PC-3 (cell line): ENCODE measurements at regions not wholly inside any gene's neighbourhood (a gene's known extent, or its start where the extent isn't known, plus 50 kb on each side); places are given as distances from the start of the nearest gene placed in this dataset.

Experiments used
- ATAC-seq: fragments of 200-7000 bp; cut with Tn5 transposase; 2 replicates; pipeline ENCODE4 v1.9.1; 2020; ENCODE audit warnings: mild to moderate bottlenecking, moderate library complexity
- BruUV-seq: library from RNA; stranded (reverse); fragments of 400-500 nt; replicated peaks from 2 replicates; lab custom pipeline; 2021; lab: Mats Ljungman, UMichigan
- CTCF ChIA-PET: fragments of 300-600 bp; sonication (Branson Sonifier 250); formaldehyde crosslinking; loops from one replicate; lab custom pipeline; 2022; ENCODE audit warnings: antibody characterized with exemption; lab: Charles Lee
- POLR2A ChIA-PET: fragments of 300-600 bp; sonication (Branson Sonifier 250); formaldehyde crosslinking; loops from one replicate; lab custom pipeline; 2022; ENCODE audit warnings: antibody characterized with exemption; ENCODE audit not compliant: unreplicated experiment; lab: Charles Lee
- DNase-seq: peaks from one replicate; pipeline ENCODE4 v3.0.0-alpha.2; 2015
- H2AFZ ChIP-seq: fragments of 300-600 bp; sonication (generic); 2 replicates; pipeline ENCODE4 v1.6.0; 2016; ENCODE audit warnings: antibody characterized with exemption, low read length
- H3F3A ChIP-seq: fragments of 300-600 bp; sonication (generic); one replicate; pipeline ENCODE4 v1.6.0; 2017; ENCODE audit warnings: antibody characterized with exemption, low read length, control low read depth, mild to moderate bottlenecking; ENCODE audit not compliant: unreplicated experiment
- H3K27ac ChIP-seq: fragments of 300-600 bp; sonication (generic); 2 replicates; pipeline ENCODE4 v1.5.1; 2016; ENCODE audit warnings: mild to moderate bottlenecking, low read length
- H3K27me3 ChIP-seq: fragments of 300-600 bp; sonication (generic); 2 replicates; pipeline ENCODE4 v1.6.1; 2016; ENCODE audit warnings: low read length, mixed read lengths
- H3K36me3 ChIP-seq: fragments of 300-600 bp; sonication (generic); 2 replicates; pipeline ENCODE4 v1.6.1; 2016; ENCODE audit warnings: low read depth, mixed run types, low read length, mixed read lengths
- H3K4me1 ChIP-seq: fragments of 300-600 bp; sonication (generic); 2 replicates; pipeline ENCODE4 v1.5.1; 2016; ENCODE audit warnings: low read length; ENCODE audit not compliant: insufficient read depth
- H3K4me2 ChIP-seq: fragments of 300-600 bp; sonication (generic); 2 replicates; pipeline ENCODE4 v1.6.0; 2016; ENCODE audit warnings: low read length
- H3K4me3 ChIP-seq: fragments of 300-600 bp; sonication (generic); 2 replicates; pipeline ENCODE4 v1.5.1; 2016; ENCODE audit warnings: mild to moderate bottlenecking, low read length, mixed read lengths
- H3K79me2 ChIP-seq: fragments of 300-600 bp; sonication (generic); 2 replicates; pipeline ENCODE4 v1.6.1; 2017; ENCODE audit warnings: low read length, mixed read lengths
- H3K9ac ChIP-seq: fragments of 300-600 bp; sonication (generic); 2 replicates; pipeline ENCODE4 v1.6.0; 2016; ENCODE audit warnings: mild to moderate bottlenecking, low read length
- H3K9me2 ChIP-seq: fragments of 300-600 bp; sonication (generic); replicated peaks from 2 replicates; pipeline ENCODE4 v1.6.1; 2016; ENCODE audit warnings: mixed run types, low read length, mixed read lengths
- H3K9me3 ChIP-seq: fragments of 300-600 bp; sonication (generic); 2 replicates; pipeline ENCODE4 v1.6.1; 2016; ENCODE audit warnings: low read length, mixed read lengths
- H4K20me1 ChIP-seq: fragments of 300-600 bp; sonication (generic); 2 replicates; pipeline ENCODE4 v1.6.1; 2016; ENCODE audit warnings: low read length, mixed read lengths
- EZH2 ChIP-seq: fragments of 300-600 bp; sonication (generic); IDR thresholded peaks from one replicate; pipeline ENCODE4 v1.6.1; 2017; ENCODE audit warnings: antibody characterized with exemption, mild to moderate bottlenecking, low read length; ENCODE audit not compliant: unreplicated experiment
- EZH2phosphoT487 ChIP-seq: fragments of 300-600 bp; sonication (generic); IDR thresholded peaks from 2 replicates; pipeline ENCODE4 v1.6.1; 2018; ENCODE audit warnings: mild to moderate bottlenecking, antibody characterized with exemption, low read length, borderline replicate concordance
- intact Hi-C: fragments of 100-400 bp; cut with micrococcal nuclease; formaldehyde crosslinking; loops from 2 replicates; pipeline ENCODE4 v1.9.0; 2023
- TF ChIP-seq, protein P1 (sequence below): fragments of 300-600 bp; sonication (generic); conservative IDR thresholded peaks from 2 replicates; pipeline ENCODE4 v1.5.1; 2017; ENCODE audit warnings: antibody characterized with exemption, low read depth, mild to moderate bottlenecking, low read length

DNA sequence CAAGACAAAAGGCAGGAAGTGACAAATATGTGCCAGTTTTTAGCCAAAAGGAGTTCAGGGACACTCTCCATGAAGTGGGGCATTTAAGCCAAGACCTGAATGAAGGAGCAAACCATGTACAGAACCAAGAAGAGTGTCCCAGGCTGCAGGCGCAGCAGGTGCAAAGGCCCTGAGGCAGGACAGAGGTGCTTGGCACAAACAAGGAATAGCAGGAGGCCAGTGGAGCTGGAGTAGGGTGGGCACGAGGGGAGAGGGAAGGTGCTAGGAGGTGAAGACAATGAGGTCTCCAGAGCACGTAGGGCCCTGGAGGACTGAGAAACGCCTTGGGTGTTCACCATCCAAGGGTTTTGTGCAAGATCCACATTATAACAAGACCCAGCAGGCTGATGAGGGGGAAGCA lies 474.1 kb downstream of the MN1 start:
- no peaks in the 10 kb centered on the region for H3K9me3 ChIP-seq
- H3K4me1 ChIP-seq = no peaks in the 10 kb centered on the region
- no peak overlapping the region for H2AFZ ChIP-seq
- ChIA-PET CTCF (no interaction called here), POLR2A (no interaction called here)
- H3K27me3 ChIP-seq = peaks cover 24% of the 10 kb centered on the region
- H3K27ac ChIP-seq = no peak overlapping the region
- no TSS peak for BruUV-seq
- H4K20me1 ChIP-seq = no peaks in the 10 kb centered on the region
- no peaks in the 10 kb centered on the region for H3K36me3 ChIP-seq
- intact Hi-C loops = no loop called here
- TF ChIP-seq EZH2 = no peak
- no peak for TF ChIP-seq EZH2phosphoT487
- TF ChIP-seq, protein P1, sequence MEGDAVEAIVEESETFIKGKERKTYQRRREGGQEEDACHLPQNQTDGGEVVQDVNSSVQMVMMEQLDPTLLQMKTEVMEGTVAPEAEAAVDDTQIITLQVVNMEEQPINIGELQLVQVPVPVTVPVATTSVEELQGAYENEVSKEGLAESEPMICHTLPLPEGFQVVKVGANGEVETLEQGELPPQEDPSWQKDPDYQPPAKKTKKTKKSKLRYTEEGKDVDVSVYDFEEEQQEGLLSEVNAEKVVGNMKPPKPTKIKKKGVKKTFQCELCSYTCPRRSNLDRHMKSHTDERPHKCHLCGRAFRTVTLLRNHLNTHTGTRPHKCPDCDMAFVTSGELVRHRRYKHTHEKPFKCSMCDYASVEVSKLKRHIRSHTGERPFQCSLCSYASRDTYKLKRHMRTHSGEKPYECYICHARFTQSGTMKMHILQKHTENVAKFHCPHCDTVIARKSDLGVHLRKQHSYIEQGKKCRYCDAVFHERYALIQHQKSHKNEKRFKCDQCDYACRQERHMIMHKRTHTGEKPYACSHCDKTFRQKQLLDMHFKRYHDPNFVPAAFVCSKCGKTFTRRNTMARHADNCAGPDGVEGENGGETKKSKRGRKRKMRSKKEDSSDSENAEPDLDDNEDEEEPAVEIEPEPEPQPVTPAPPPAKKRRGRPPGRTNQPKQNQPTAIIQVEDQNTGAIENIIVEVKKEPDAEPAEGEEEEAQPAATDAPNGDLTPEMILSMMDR = no peak
- ATAC-seq (no peak), DNase-seq (no peak)
- no peaks in the 10 kb centered on the region for H3K79me2 ChIP-seq
- H3K9me2 ChIP-seq = no peaks in the 10 kb centered on the region
- H3F3A ChIP-seq = no peaks in the 10 kb centered on the region
- H3K4me2 ChIP-seq = no peak overlapping the region
- no peak overlapping the region for H3K9ac ChIP-seq
- H3K4me3 ChIP-seq = no peak overlapping the region

DNA sequence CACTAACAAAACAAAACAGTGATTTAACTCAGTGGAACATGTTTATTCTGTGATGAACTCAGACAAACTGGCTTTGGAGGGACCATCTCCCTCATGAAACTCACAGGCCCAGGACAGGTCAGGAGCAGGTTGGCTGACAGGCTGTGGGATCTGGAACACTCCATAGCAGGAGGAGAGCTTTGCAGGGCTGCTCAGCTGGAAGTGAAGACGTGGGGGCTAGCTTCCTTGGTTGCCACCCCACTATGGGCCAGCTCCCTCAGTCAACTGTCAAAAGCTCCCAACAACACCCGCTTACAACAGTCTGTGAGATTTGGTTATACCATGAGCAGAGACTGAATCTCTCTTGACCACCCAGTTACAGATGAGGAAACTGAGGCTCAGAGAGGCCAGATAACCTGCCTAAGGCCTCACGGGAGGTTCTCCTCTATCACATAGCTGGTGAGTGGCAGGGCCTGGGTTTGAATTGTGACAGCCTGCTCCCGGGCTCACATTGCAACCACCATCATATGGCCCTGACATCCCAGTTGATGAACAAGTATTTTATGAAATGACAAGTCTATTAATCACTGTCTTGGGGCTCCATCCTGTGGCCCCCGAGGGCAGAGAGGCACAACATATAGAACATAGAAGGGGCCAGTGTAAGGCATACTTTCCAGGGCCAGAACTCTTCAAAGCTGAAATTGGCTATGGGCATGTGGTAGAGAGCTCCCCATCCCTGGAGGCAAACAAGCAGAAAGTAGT lies 473.4 kb downstream of the MN1 start:
- no peak for ATAC-seq
- no peak overlapping the region for H2AFZ ChIP-seq
- intact Hi-C loops = no loop called here
- H3K36me3 ChIP-seq = no peaks in the 10 kb centered on the region
- H3K9me3 ChIP-seq = no peaks in the 10 kb centered on the region
- no peaks in the 10 kb centered on the region for H3K4me1 ChIP-seq
- TF ChIP-seq EZH2phosphoT487 (no peak), EZH2 (no peak)
- TF ChIP-seq, protein P1 = no peak
- ChIA-PET POLR2A (no interaction called here), CTCF (no interaction called here)
- H3K27ac ChIP-seq = no peak overlapping the region
- BruUV-seq = no TSS peak
- H3K9me2 ChIP-seq = no peaks in the 10 kb centered on the region
- no peaks in the 10 kb centered on the region for H4K20me1 ChIP-seq
- no peak for DNase-seq
- no peak overlapping the region for H3K4me3 ChIP-seq
- no peaks in the 10 kb centered on the region for H3F3A ChIP-seq
- peaks cover 18% of the 10 kb centered on the region for H3K27me3 ChIP-seq
- no peak overlapping the region for H3K9ac ChIP-seq
- no peak overlapping the region for H3K4me2 ChIP-seq
- no peaks in the 10 kb centered on the region for H3K79me2 ChIP-seq

DNA sequence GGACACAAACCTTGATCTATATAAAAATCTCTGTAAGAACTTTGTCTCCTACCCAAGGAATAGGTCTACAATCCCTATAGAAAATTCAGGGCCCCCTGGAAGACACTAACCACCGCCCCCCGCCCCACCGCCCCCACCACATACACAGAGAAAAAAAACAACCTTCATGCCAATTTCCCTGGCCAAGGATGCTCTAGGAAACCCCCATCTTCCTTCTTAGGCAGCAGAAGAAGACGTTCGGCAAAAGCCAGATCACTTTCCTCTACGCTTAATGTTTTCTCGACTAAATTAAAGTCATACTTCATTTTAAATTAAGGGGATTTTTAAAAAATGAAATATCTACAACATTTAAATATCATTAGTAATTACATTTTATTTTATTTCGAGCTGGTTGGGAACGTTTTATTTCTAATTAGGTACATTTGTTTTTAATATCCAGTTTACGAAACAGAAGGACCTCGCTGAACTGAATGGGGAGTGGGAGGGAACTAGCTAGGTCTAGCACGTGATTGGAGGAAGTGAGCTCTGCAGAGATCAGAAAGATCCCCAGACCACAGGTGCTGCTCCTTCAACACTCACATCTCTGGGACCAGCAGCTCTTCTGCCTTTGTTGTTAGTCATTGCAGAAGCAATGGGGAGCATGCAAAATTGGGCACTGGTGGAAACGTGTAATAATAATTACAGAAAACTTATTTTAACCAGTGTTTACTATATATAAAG lies 472.3 kb downstream of the MN1 start:
- Histone ChIP-seq H3K9me3 (no peaks in the 10 kb centered on the region), H4K20me1 (no peaks in the 10 kb centered on the region), H3K4me1 (no peaks in the 10 kb centered on the region), H3K36me3 (no peaks in the 10 kb centered on the region), H3K9me2 (no peaks in the 10 kb centered on the region), H3F3A (no peaks in the 10 kb centered on the region), H3K4me3 (no peak overlapping the region), H3K9ac (no peak overlapping the region), H3K27ac (no peak overlapping the region), H3K79me2 (no peaks in the 10 kb centered on the region), H3K27me3 (peaks cover 6% of the 10 kb centered on the region), H3K4me2 (no peak overlapping the region), H2AFZ (no peak overlapping the region)
- ChIA-PET POLR2A (no interaction called here), CTCF (no interaction called here)
- no peak for ATAC-seq
- DNase-seq = no peak
- TF ChIP-seq EZH2 = no peak
- TF ChIP-seq, protein P1 = no peak
- no peak for TF ChIP-seq EZH2phosphoT487
- BruUV-seq = no TSS peak
- intact Hi-C loops = no loop called here
